K562 (cell line): ENCODE measurements at regions not wholly inside any gene's neighbourhood (a gene's known extent, or its start where the extent isn't known, plus 50 kb on each side); places are given as distances from the start of the nearest gene placed in this dataset.

ENCODE experiments used
- ATAC-seq: fragments of 200-7000 bp; cut with Tn5 transposase; 3 replicates; pipeline ENCODE4 v1.9.1; 2020; ENCODE audit warnings: moderate library complexity
- BruUV-seq: library from RNA; stranded (reverse); fragments of 400-500 nt; replicated peaks from 2 replicates; lab custom pipeline; 2021; lab: Mats Ljungman, UMichigan
- CTCF ChIA-PET: fragments of 300-600 bp; formaldehyde crosslinking; extraction: SDS; loops from one replicate; lab custom pipeline; 2021; ENCODE audit warnings: low intra/inter-chr PET ratio; lab: Yijun Ruan, JAX
- POLR2A ChIA-PET: fragments of 300-600, 350-650 bp; sonication (Branson Sonifier 250); formaldehyde crosslinking; extraction: SDS; loops from one replicate; lab custom pipeline; 2021; ENCODE audit warnings: antibody characterized with exemption, inconsistent platforms; lab: Yijun Ruan, JAX
- DNase-seq, 4 experiments: peaks; one replicate each; pipeline versions ENCODE4 v3.0.0 to v3.0.0-alpha.2; 2011 to 2018; ENCODE audit warnings: low spot score in 3 of 4, mixed read lengths in 3 of 4; ENCODE audit errors: extremely low read depth in 1 of 4
- FAIRE-seq: peaks from 2 replicates; lab custom pipeline; 2011; peaks lifted over from hg19 to GRCh38; lab: Jason Lieb, UNC
- H2AFZ ChIP-seq: 2 replicates; pipeline ENCODE4 v1.6.0; 2011; ENCODE audit warnings: low read depth, low read length, control low read depth, inconsistent platforms
- H3K27ac ChIP-seq: fragments of 200-600 bp; 3 replicates; pipeline ENCODE4 v1.8.0; 2011; ENCODE audit warnings: low read depth, mild to moderate bottlenecking, control low read depth, inconsistent platforms, low read length, moderate library complexity, mixed read lengths; ENCODE audit errors: extremely low read depth
- H3K27me3 ChIP-seq, 2 experiments: fragments of 300-600 bp in 1 of 2; 2 replicates in 1 of 2; 3 replicates in 1 of 2; pipeline versions ENCODE4 v1.6.0 to v1.8.0; 2011; ENCODE audit warnings: inconsistent platforms in 2 of 2, low read length in 2 of 2, mild to moderate bottlenecking in 1 of 2, mixed read lengths in 1 of 2, moderate library complexity in 1 of 2; ENCODE audit not compliant: control insufficient read depth in 2 of 2, insufficient read depth in 2 of 2
- H3K36me3 ChIP-seq: fragments of 300-600 bp; 3 replicates; pipeline ENCODE4 v1.8.0; 2011; ENCODE audit warnings: mild to moderate bottlenecking, low read length, inconsistent platforms; ENCODE audit not compliant: control insufficient read depth, insufficient read depth
- H3K4me1 ChIP-seq, 2 experiments: fragments of 200-600 bp in 1 of 2; replicated peaks in 1 of 2; 2 replicates in 1 of 2; 3 replicates in 1 of 2; pipeline versions ENCODE4 v1.5.1 to v1.8.0; 2011; ENCODE audit warnings: inconsistent platforms in 2 of 2, low read length in 2 of 2, mild to moderate bottlenecking in 1 of 2, mixed read lengths in 1 of 2, moderate library complexity in 1 of 2; ENCODE audit not compliant: control insufficient read depth in 2 of 2, insufficient read depth in 2 of 2
- H3K4me2 ChIP-seq: 2 replicates; pipeline ENCODE4 v1.6.1; 2011; ENCODE audit warnings: low read length, control low read depth, inconsistent platforms, mixed read lengths; ENCODE audit not compliant: insufficient read depth
- H3K4me3 ChIP-seq: fragments of 200-600 bp; sonication (generic), shearing (Covaris generic); 2 replicates; pipeline ENCODE4 v1.5.1; 2016; ENCODE audit warnings: control low read depth, inconsistent platforms
- H3K79me2 ChIP-seq: fragments of 200-600 bp; 3 replicates; pipeline ENCODE4 v1.8.0; 2011; ENCODE audit warnings: low read length, inconsistent platforms; ENCODE audit not compliant: control insufficient read depth, insufficient read depth
- H3K9ac ChIP-seq, 2 experiments: 2 replicates each; pipeline versions ENCODE4 v1.6.0 to v1.6.1; 2011; ENCODE audit warnings: low read depth in 2 of 2, low read length in 2 of 2, control low read depth in 1 of 2, inconsistent platforms in 1 of 2, mild to moderate bottlenecking in 1 of 2, mixed read lengths in 1 of 2; ENCODE audit not compliant: insufficient read depth in 1 of 2
- H3K9me1 ChIP-seq: one replicate; pipeline ENCODE4 v1.6.0; 2011; ENCODE audit warnings: inconsistent platforms, mild to moderate bottlenecking, low read length, moderate library complexity; ENCODE audit not compliant: control insufficient read depth, insufficient read depth
- H3K9me3 ChIP-seq: replicated peaks from 2 replicates; pipeline ENCODE4 v1.5.1; 2011; ENCODE audit warnings: low read depth, low read length, inconsistent platforms; ENCODE audit not compliant: control insufficient read depth, insufficient read depth
- H4K20me1 ChIP-seq: replicated peaks from 2 replicates; pipeline ENCODE4 v1.6.1; 2011; ENCODE audit warnings: low read length, inconsistent platforms, mixed read lengths; ENCODE audit not compliant: control insufficient read depth, insufficient read depth
- EHMT2 ChIP-seq: fragments of 450-650 bp; IDR thresholded peaks from 2 replicates; pipeline ENCODE4 v1.6.1; 2018; ENCODE audit warnings: antibody characterized with exemption
- ETV1 ChIP-seq: fragments of 450-650 bp; conservative IDR thresholded peaks from 2 replicates; pipeline ENCODE4 v1.6.1; 2016; ENCODE audit warnings: missing genetic modification characterization, control low read depth, low read depth, missing compliant biosample characterization
- HDAC2 ChIP-seq: fragments of 450-650 bp; IDR thresholded peaks from 2 replicates; pipeline ENCODE4 v1.6.1; 2016; ENCODE audit warnings: mild to moderate bottlenecking
- HOXB6 ChIP-seq: fragments of 250-450 bp; sonication (Bioruptor Pico); IDR thresholded peaks from 2 replicates; pipeline ENCODE4 v1.5.1; 2022; ENCODE audit warnings: mild to moderate bottlenecking, borderline replicate concordance
- LARP7 ChIP-seq: fragments of 450-650 bp; IDR thresholded peaks from 2 replicates; pipeline ENCODE4 v1.6.1; 2016
- MTF1 ChIP-seq: fragments of 250-450 bp; sonication (Bioruptor Pico); IDR thresholded peaks from 2 replicates; pipeline ENCODE4 v1.9.0; 2021; ENCODE audit warnings: moderate library complexity, mild to moderate bottlenecking, inconsistent platforms, borderline replicate concordance
- POLR2H ChIP-seq: IDR thresholded peaks from 2 replicates; pipeline ENCODE4 v1.6.1; 2016; ENCODE audit warnings: missing genetic modification characterization, low read depth, mild to moderate bottlenecking, control low read depth, missing compliant biosample characterization, moderate library complexity
- TCFL5 ChIP-seq: fragments of 250-450 bp; sonication (Bioruptor Pico); conservative IDR thresholded peaks from 2 replicates; pipeline ENCODE4 v1.6.1; 2021; ENCODE audit warnings: mild to moderate bottlenecking, moderate library complexity, matching md5 sums
- TGIF2 ChIP-seq: sonication (generic); formaldehyde crosslinking; IDR thresholded peaks from 2 replicates; pipeline ENCODE4 v1.8.1; 2022; ENCODE audit warnings: mild to moderate bottlenecking, missing genetic modification reagents, moderate library complexity
- ZFP1 ChIP-seq: fragments of 450-650 bp; formaldehyde crosslinking; IDR thresholded peaks from 2 replicates; pipeline ENCODE4 v1.4.0; 2020; ENCODE audit warnings: mild to moderate bottlenecking, mixed read lengths
- ZNF165 ChIP-seq: fragments of 250-450 bp; sonication (Bioruptor Pico); IDR thresholded peaks from 2 replicates; pipeline ENCODE4 v1.4.0; 2020; ENCODE audit warnings: borderline replicate concordance
- ZNF347 ChIP-seq: fragments of 450-650 bp; formaldehyde crosslinking; IDR thresholded peaks from 2 replicates; pipeline ENCODE4 v1.4.0; 2020; ENCODE audit warnings: low read depth, mild to moderate bottlenecking, moderate library complexity
- ZNF384 ChIP-seq: IDR thresholded peaks from 2 replicates; pipeline ENCODE4 v1.6.1; 2012; ENCODE audit warnings: low read depth, low read length, improper control_type of control experiment
- ZNF449 ChIP-seq: fragments of 250-450 bp; sonication (Bioruptor Pico); IDR thresholded peaks from 2 replicates; pipeline ENCODE4 v1.8.0; 2022; ENCODE audit warnings: moderate library complexity, mild to moderate bottlenecking, inconsistent platforms
- WGBS: fragments of 100-300 bp; shearing (Covaris generic); methylation state at CpG from one replicate; pipeline ENCODE4 v1.1.6; 2016; ENCODE audit warnings: low coverage, mixed read lengths; ENCODE audit not compliant: insufficient coverage; ENCODE audit errors: missing lambda C conversion rate; 5-methylcytosine and 5-hydroxymethylcytosine counted together
- in situ Hi-C: fragments of 300-500 bp; cut with MboI; formaldehyde crosslinking; loops from 4 replicates; pipeline ENCODE4 v1.15.0; 2018; ENCODE audit warnings: inconsistent platforms, mixed read lengths
- intact Hi-C: fragments of 100-400 bp; cut with micrococcal nuclease; formaldehyde crosslinking; loops from 2 replicates; pipeline ENCODE4 v1.14.2; 2022

- WGBS: 59% methylated on average over 5 of the region's 5 CpGs
These were observed 1267.6 kb upstream of the TMEM132C start for GRCh38 chr12:126999352-126999751.

GRCh38 chr12:127005406-127005805 is 1261.6 kb upstream of the TMEM132C start:
- Histone ChIP-seq H3K79me2 (no peaks in the 10 kb centered on the region), H3K4me3 (no peak overlapping the region), H3K27ac (no peak overlapping the region), H3K27me3 (no peaks in the 10 kb centered on the region), H3K9me1 (no peaks in the 10 kb centered on the region), H3K9me3 (0 out of 2 replicates have a peak, but pooled peaks cover 1% of the 10 kb centered on the region), H3K4me2 (no peak overlapping the region), H4K20me1 (no peaks in the 10 kb centered on the region), H2AFZ (no peak overlapping the region), H3K4me1 (no peaks in the 10 kb centered on the region), H3K36me3 (no peaks in the 10 kb centered on the region), H3K9ac (no peak overlapping the region)
- ATAC-seq (no peak), FAIRE-seq (no peak), DNase-seq (no peak)
- ChIA-PET POLR2A (interaction anchor here (0.6 kb wide), 1 partner anchor 124 kb away, joined by 3 read pairs; no protein-coding TSS in a partner anchor), CTCF (no interaction called here)
- intact Hi-C loops: no loop called here
- in situ Hi-C loops: no loop called here
- 48% methylated on average over 3 of the region's 3 CpGs for WGBS
- BruUV-seq: no TSS peak
- TF ChIP-seq ZNF449 (CRISPR knock-in tag) (no peak), EHMT2 (no peak), POLR2H (tag) (no peak), ZFP1 (CRISPR knock-in tag) (no peak), HOXB6 (CRISPR knock-in tag) (no peak), ZNF347 (CRISPR knock-in tag) (no peak), ZNF165 (CRISPR knock-in tag) (no peak), HDAC2 (no peak), MTF1 (CRISPR knock-in tag) (no peak), ETV1 (tag) (no peak), ZNF384 (no peak), LARP7 (no peak)

More at GRCh38 chr12:126999352-126999751, 1267.6 kb upstream of the TMEM132C start:
- no peak for FAIRE-seq
- no peaks in the 10 kb centered on the region for H3K27me3 ChIP-seq
- no peaks in the 10 kb centered on the region for H4K20me1 ChIP-seq
- H3K9ac ChIP-seq: no peak overlapping the region
- BruUV-seq: no TSS peak
- ChIA-PET POLR2A (interaction anchor here (0.7 to 1.1 kb wide), 3 partner anchors 8 to 10 kb away, joined by 3 read pairs; no protein-coding TSS in a partner anchor), CTCF (no interaction called here)
- DNase-seq: no peak
- H3K9me1 ChIP-seq: no peaks in the 10 kb centered on the region
- no peak overlapping the region for H2AFZ ChIP-seq
- H3K4me2 ChIP-seq: no peak overlapping the region
- in situ Hi-C loops (no loop called here), intact Hi-C loops (loop anchor here (5.0 kb wide), 1 partner anchor 158 kb away; no protein-coding TSS in a partner anchor)
- TF ChIP-seq TGIF2 (CRISPR knock-in tag) (0 out of 2 replicates have a peak, but pooled peaks have one; percentile 26), TCFL5 (CRISPR knock-in tag) (no peak)
- no peaks in the 10 kb centered on the region for H3K36me3 ChIP-seq
- peaks cover 0 to 12% of the 10 kb centered on the region in 2 experiments; a peak in 2 of 5 replicates for H3K4me1 ChIP-seq
- H3K27ac ChIP-seq: peak overlapping the region; percentile 9; the same call in 1 of the 3 replicates
- no peak for ATAC-seq
- no peak overlapping the region for H3K4me3 ChIP-seq
- H3K79me2 ChIP-seq: no peaks in the 10 kb centered on the region
- peaks cover 8% of the 10 kb centered on the region for H3K9me3 ChIP-seq
